ENCODE measurements at regions not wholly inside any gene's neighbourhood (a gene's known extent, or its start where the extent isn't known, plus 50 kb on each side); places are given as distances from the start of the nearest gene placed in this dataset.
A peak's percentile ranks its signal among the peaks of the same experiment; 100 is the strongest.
"Not testable (repeated sequence)": the region's sequence is repeated elsewhere in the genome, so short reads cannot be mapped to it uniquely, and the experiment has no call there.

DNA sequence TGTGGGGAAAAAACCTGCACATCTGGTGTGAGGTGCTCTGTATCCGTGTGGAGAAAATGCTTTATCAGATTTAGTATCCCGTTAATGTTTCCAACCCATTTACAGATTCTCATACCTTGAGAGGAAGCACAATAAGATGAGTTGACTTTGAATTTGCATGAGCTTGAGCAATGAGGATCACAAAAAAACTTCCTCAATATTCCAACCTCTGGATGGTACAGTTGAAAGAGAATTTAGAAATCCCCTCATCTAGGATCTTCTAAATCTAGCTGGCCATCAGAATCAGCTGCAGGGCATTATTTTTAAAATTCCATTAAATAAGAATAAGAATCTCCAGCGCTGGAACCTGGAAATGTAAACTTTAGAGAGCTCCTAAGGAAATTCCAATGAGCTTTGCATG lies 82.5 kb upstream of the NR5A2 start:
- Mint-ChIP-seq H3K9me3 (no peaks in the 10 kb centered on the region), H3K4me1 (ENCODE audit: unreplicated experiment) (no peaks in the 10 kb centered on the region), H3K27me3 (no peaks in the 10 kb centered on the region), H3K4me3 (no peak overlapping the region), H3K27ac (no peak overlapping the region), H3K36me3 (no peaks in the 10 kb centered on the region)
- no peak for DNase-seq (ENCODE audit: extremely low spot score, unreplicated experiment)
- TF ChIP-seq, protein P1, sequence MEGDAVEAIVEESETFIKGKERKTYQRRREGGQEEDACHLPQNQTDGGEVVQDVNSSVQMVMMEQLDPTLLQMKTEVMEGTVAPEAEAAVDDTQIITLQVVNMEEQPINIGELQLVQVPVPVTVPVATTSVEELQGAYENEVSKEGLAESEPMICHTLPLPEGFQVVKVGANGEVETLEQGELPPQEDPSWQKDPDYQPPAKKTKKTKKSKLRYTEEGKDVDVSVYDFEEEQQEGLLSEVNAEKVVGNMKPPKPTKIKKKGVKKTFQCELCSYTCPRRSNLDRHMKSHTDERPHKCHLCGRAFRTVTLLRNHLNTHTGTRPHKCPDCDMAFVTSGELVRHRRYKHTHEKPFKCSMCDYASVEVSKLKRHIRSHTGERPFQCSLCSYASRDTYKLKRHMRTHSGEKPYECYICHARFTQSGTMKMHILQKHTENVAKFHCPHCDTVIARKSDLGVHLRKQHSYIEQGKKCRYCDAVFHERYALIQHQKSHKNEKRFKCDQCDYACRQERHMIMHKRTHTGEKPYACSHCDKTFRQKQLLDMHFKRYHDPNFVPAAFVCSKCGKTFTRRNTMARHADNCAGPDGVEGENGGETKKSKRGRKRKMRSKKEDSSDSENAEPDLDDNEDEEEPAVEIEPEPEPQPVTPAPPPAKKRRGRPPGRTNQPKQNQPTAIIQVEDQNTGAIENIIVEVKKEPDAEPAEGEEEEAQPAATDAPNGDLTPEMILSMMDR (conservative IDR thresholded peaks at IDR 0.05): no peak

GRCh38 chr1:199945591-199945990 lies 81.9 kb upstream of the NR5A2 start:
- Mint-ChIP-seq H3K36me3 (no peaks in the 10 kb centered on the region), H3K9me3 (no peaks in the 10 kb centered on the region), H3K27me3 (no peaks in the 10 kb centered on the region), H3K4me3 (no peak overlapping the region), H3K27ac (no peak overlapping the region), H3K4me1 (ENCODE audit: unreplicated experiment) (no peaks in the 10 kb centered on the region)
- TF ChIP-seq, protein P1 (conservative IDR thresholded peaks at IDR 0.05): no peak
- DNase-seq (ENCODE audit: extremely low spot score, unreplicated experiment): no peak

DNA sequence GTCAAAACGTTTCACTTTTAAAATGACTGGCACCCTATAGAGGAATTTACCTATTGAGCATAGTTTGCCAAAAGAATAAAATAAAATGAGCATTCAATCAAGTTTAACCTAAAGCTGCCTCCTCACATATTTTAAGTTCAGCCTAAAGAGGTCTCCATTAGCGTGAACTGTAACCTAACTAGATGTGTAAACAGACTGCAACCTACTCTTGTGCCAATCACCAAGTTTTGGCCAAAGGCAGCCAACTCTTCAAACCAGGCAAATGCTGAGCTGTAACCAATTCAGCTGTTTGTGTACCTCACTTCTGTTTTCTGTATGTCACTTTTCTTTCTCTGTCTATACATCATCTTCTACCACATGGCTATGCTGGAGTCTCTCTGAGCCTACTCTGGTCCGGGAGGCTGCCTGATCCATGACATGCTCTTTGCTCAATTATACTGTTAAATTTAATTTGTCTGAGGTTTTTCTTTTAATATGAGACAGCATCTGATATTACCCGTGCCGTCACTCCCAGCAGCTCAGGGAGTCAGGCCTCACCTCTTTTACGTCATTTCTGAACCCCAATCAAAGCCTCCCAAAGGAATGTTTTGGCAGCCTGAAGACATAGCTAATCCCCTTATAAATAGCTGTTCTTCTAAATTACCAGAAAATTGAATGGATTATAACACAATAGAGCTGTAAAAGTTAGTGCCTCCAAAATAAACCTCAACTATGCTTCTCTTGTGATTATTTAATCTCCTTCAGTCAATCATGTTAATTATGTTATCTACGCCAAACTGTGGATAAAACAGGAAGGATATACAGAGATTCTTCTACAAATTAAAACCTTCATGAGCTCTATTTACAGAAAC lies 81.0 kb upstream of the NR5A2 start:
- no peaks in the 10 kb centered on the region for H3K4me1 Mint-ChIP-seq (ENCODE audit: unreplicated experiment)
- H3K27ac Mint-ChIP-seq: no peak overlapping the region
- no peaks in the 10 kb centered on the region for H3K27me3 Mint-ChIP-seq

DNA sequence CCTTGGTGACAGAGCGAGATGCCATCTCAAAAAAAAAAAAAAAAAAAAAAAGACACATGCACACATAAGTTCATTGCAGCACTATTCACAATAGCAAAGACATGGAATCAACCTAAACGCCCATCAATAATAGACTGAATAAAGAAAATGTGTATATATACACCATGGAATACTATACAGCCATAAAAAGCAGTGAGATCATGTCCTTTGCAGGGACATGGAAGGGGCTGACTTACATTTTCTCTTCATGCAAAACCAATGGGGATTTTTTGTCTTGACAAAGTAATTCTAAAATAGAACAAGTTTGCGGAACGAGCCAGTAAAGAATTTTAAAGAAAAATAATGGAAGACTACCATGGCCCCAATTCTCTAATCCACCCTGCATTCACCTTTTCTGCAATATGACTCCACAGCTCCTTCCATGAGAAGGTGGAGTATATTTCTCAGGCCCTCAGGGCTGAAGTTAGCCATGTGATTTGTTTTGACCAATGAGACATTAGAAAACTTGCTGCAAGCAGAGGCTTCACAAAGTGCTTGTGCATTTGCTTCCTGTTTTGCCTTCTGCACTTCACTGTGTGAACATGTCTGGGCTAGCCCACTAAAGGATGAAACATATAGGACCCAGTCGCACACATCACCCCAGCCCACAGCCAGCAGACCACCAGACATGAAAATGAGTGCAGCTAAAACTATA lies 78.8 kb upstream of the NR5A2 start:
- TF ChIP-seq, protein P1 (conservative IDR thresholded peaks at IDR 0.05): no peak
- H3K9me3 Mint-ChIP-seq: no peaks in the 10 kb centered on the region
- no peaks in the 10 kb centered on the region for H3K4me1 Mint-ChIP-seq (ENCODE audit: unreplicated experiment)
- DNase-seq (ENCODE audit: extremely low spot score, unreplicated experiment): no peak
- H3K27me3 Mint-ChIP-seq: no peaks in the 10 kb centered on the region
- H3K36me3 Mint-ChIP-seq: no peaks in the 10 kb centered on the region
- H3K4me3 Mint-ChIP-seq: no peak overlapping the region
- H3K27ac Mint-ChIP-seq: peak overlapping the region; percentile 23

More for the DNA sequence above, 81.0 kb upstream of the NR5A2 start:
- TF ChIP-seq, protein P1 (conservative IDR thresholded peaks at IDR 0.05): no peak
- no peak for DNase-seq (ENCODE audit: extremely low spot score, unreplicated experiment)
- Mint-ChIP-seq H3K9me3 (no peaks in the 10 kb centered on the region), H3K36me3 (no peaks in the 10 kb centered on the region), H3K4me3 (no peak overlapping the region)

DNA sequence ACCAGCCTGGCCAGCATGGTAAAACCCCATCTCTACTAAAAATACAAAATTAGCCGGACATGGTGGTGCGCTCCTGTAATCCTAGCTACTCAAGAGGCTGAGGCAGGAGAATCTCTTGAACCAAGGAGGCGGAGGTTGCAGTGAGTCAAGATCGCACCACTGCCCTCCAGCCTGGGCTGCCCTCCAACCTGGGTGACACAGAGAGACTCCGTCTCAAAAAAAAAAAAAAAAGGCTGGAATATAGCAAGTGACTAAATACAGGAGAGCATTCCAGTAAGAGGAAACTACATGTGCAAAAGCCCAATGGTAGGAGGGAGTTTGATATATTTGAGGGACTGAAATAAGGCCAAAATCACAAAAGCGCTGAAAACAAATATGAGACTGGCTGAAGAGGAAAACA lies 76.5 kb upstream of the NR5A2 start:
- not testable (repeated sequence) for H3K9me3 Mint-ChIP-seq; H3K27ac Mint-ChIP-seq; H3K4me3 Mint-ChIP-seq; H3K27me3 Mint-ChIP-seq; H3K4me1 Mint-ChIP-seq (ENCODE audit: unreplicated experiment); H3K36me3 Mint-ChIP-seq; DNase-seq (ENCODE audit: extremely low spot score, unreplicated experiment)

DNA sequence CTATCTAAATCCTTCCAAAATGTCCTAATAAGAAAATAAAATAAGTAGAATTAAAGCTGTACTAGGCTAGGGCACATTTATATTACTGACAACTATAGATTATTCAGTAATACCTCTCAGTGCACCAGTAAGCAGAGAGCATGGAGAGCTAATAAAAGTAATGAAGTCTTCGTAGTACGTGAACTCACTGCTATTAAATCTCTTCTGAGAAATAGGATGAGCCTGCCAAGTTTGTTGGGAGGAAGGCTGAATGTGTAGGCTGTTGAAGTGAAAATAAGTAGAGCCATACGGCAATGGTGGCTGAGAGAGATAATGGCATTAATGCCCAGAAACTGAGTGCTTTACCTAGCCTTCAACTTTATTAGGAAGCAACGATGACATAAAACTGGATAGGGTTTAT lies 73.9 kb upstream of the NR5A2 start:
- Mint-ChIP-seq H3K4me3 (no peak overlapping the region), H3K27ac (no peak overlapping the region), H3K36me3 (no peaks in the 10 kb centered on the region), H3K9me3 (no peaks in the 10 kb centered on the region), H3K4me1 (ENCODE audit: unreplicated experiment) (peaks cover 12% of the 10 kb centered on the region), H3K27me3 (no peaks in the 10 kb centered on the region)
- DNase-seq (ENCODE audit: extremely low spot score, unreplicated experiment): no peak
- TF ChIP-seq, protein P1 (conservative IDR thresholded peaks at IDR 0.05): no peak

Data from type B pancreatic cell (in vitro differentiated cells).